Astrocyte of the spinal cord (primary cell): ENCODE measurements at regions not wholly inside any gene's neighbourhood (a gene's known extent, or its start where the extent isn't known, plus 50 kb on each side); places are given as distances from the start of the nearest gene placed in this dataset.
"Not testable (repeated sequence)": the region's sequence is repeated elsewhere in the genome, so short reads cannot be mapped to it uniquely, and the experiment has no call there.

ENCODE experiments used
- DNase-seq: peaks from one replicate; pipeline ENCODE4 v3.0.0; 2011; ENCODE audit warnings: low read depth, low spot score
- H3K4me3 ChIP-seq: 2 replicates; pipeline ENCODE4 v1.5.1; 2011; ENCODE audit warnings: low read depth, mild to moderate bottlenecking, low read length, moderate library complexity
- in situ Hi-C: cut with HindIII; loops from 2 replicates; pipeline ENCODE4 v1.10.0; 2017; ENCODE audit warnings: low sequenced_read_pairs
- TF ChIP-seq, protein P1 (sequence below): IDR thresholded peaks from 2 replicates; pipeline ENCODE4 v1.5.1; 2012; ENCODE audit warnings: low read depth, mild to moderate bottlenecking, low read length, inconsistent platforms

GRCh38 chr2:147164563-147164962, 680.3 kb upstream of the ACVR2A start:
- TF ChIP-seq, protein P1, sequence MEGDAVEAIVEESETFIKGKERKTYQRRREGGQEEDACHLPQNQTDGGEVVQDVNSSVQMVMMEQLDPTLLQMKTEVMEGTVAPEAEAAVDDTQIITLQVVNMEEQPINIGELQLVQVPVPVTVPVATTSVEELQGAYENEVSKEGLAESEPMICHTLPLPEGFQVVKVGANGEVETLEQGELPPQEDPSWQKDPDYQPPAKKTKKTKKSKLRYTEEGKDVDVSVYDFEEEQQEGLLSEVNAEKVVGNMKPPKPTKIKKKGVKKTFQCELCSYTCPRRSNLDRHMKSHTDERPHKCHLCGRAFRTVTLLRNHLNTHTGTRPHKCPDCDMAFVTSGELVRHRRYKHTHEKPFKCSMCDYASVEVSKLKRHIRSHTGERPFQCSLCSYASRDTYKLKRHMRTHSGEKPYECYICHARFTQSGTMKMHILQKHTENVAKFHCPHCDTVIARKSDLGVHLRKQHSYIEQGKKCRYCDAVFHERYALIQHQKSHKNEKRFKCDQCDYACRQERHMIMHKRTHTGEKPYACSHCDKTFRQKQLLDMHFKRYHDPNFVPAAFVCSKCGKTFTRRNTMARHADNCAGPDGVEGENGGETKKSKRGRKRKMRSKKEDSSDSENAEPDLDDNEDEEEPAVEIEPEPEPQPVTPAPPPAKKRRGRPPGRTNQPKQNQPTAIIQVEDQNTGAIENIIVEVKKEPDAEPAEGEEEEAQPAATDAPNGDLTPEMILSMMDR, result no peak
- DNase-seq, result no peak

GRCh38 chr2:147161746-147162145, 683.1 kb upstream of the ACVR2A start:
- in situ Hi-C loops, result no loop called here
- no peak overlapping the region for H3K4me3 ChIP-seq
- DNase-seq, result no peak
- TF ChIP-seq, protein P1, result no peak

More at GRCh38 chr2:147164563-147164962, 680.3 kb upstream of the ACVR2A start:
- H3K4me3 ChIP-seq, result no peak overlapping the region
- in situ Hi-C loops, result no loop called here

- H3K4me3 ChIP-seq, result no peak overlapping the region
- DNase-seq, result no peak
- TF ChIP-seq, protein P1, result no peak
- in situ Hi-C loops, result no loop called here
Measured at GRCh38 chr2:147156970-147157369, 687.9 kb upstream of the ACVR2A start.

DNA sequence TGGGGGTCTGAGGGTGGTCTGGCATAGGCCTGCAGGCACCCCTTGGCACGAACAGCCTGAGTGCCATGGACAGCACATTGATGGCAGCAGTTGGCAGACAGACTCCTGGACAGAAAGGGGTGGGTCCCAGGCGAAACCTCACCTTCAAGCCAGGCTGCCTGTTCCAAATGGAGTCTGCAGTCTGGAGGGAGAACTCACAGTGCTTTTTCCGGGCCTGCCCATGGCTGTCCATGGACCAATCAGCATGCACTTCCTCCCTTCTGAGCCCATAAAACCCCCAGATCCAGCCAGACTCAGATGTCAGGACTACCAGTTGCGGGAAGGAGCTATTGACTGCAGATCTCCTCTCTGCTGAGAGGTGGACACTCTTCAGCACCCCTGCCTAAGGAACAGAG, 694.6 kb upstream of the ACVR2A start:
- TF ChIP-seq, protein P1, result no peak
- H3K4me3 ChIP-seq, result no peak overlapping the region
- no peak for DNase-seq
- in situ Hi-C loops, result no loop called here

- DNase-seq, result no peak
- H3K4me3 ChIP-seq, result no peak overlapping the region
- in situ Hi-C loops, result no loop called here
- TF ChIP-seq, protein P1, result no peak
Measured at GRCh38 chr2:147149575-147150240, 695.1 kb upstream of the ACVR2A start.

- DNase-seq, result no peak
- in situ Hi-C loops, result no loop called here
- no peak overlapping the region for H3K4me3 ChIP-seq
- TF ChIP-seq, protein P1, result no peak
Measured at GRCh38 chr2:147147802-147148201, 697.0 kb upstream of the ACVR2A start.

GRCh38 chr2:147141930-147142329, 702.9 kb upstream of the ACVR2A start:
- in situ Hi-C loops, result no loop called here
- TF ChIP-seq, protein P1, result peak; percentile 17
- H3K4me3 ChIP-seq, result no peak overlapping the region
- DNase-seq, result no peak

DNA sequence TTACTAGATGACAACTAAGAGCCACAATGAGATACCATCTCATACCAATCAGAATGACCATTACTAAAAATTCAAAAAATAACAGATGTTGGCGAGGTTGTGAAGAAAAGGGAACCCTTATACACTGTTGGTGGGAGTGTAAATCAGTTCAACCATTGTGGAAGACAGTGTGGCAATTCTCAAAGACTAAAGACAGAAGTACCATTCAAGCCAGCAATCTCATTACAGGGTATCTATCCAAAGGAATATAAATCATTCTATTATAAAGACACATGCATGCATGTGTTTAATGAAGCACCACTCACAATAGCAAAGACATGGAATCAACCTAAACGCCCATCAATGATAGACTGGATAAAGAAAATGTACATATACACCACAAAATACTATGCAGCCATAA, 705.1 kb upstream of the ACVR2A start:
- H3K4me3 ChIP-seq, DNase-seq, in situ Hi-C loops: not testable (repeated sequence)
